HG03575 (cell line): ENCODE measurements at regions not wholly inside any gene's neighbourhood (a gene's known extent, or its start where the extent isn't known, plus 50 kb on each side); places are given as distances from the start of the nearest gene placed in this dataset.

Source experiments
- ATAC-seq: cut with Tn5 transposase; IDR thresholded peaks from one replicate; pipeline ENCODE4 v1.9.1; 2021; ENCODE audit not compliant: unreplicated experiment, insufficient number of reproducible peaks, low FRiP score; ENCODE audit errors: extremely low read depth

DNA sequence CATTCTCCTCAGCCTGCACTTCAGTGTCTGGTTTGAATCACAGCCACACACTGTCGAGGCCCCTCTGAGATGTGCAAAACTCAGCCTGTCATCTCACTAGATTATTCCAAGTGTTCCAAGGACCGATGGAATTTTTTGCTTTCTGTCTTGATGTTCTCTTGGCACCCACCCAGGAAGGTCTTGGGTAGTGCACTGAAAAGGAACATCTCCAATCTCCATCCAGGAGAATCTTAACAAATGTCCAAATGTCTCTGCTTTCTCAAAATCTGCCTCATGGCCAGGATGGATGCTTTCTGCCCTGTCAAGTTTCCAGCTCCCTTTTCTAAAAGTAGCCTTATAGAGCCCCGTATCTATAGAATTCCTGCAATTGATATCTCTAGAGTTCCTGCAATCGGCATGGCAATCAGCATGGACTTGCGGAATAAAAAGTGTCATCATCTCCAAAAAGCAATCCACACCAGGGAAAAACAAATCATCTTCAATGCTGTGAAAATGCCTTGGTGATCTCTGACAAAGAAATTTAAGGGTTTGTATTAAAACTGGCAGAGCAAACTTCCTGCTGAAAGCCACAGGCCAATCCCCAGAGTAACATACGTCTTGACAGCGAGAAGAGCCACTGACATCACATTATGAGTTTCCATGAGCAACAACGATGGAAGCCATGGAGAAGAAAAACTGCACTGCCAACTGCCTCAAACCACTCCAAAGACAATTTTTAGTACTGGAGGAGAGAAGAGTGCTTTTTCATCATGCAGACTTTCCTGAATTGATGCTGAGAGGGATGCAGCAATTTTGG is 215.3 kb upstream of the FAM9B start:
- ATAC-seq, result no peak

DNA sequence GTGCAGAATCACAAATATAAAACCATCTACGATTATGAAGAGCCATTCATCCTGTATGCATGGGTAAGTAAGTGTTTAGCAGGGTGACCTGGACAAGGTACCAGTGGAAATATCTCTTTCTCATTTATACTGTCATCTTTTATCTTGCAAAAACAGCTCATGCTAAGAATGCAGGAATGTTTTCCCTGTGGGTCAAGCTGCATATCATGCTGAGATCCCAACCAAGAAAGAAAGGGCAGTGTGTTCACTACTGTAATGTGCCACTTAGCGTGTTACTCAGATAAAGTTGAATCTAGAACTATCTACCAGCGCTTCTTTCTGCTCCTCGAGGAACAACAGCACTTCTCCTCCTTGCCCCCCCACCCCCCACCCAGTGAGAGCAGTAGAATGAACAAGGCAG is 212.7 kb upstream of the TBL1X start:
- no peak for ATAC-seq

DNA sequence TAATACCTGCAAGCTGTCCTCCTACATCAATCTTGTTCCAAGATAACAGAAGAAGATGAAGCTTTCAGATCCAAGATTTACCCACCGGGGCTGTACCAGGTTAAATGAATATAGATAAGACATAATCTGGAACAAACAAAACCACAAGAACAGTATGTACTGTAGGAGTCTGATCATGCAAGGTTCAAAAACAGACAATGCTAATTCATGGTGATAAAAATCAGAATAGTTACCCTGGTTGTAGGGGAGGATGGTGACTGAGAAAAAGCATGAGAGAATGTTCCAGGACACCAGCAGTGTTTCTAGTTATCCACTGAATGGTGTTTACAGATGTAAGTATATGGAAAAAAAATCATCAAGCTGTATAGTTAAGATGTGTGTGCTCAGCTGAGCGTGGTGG is 211.6 kb upstream of the TBL1X start:
- ATAC-seq, result no peak

DNA sequence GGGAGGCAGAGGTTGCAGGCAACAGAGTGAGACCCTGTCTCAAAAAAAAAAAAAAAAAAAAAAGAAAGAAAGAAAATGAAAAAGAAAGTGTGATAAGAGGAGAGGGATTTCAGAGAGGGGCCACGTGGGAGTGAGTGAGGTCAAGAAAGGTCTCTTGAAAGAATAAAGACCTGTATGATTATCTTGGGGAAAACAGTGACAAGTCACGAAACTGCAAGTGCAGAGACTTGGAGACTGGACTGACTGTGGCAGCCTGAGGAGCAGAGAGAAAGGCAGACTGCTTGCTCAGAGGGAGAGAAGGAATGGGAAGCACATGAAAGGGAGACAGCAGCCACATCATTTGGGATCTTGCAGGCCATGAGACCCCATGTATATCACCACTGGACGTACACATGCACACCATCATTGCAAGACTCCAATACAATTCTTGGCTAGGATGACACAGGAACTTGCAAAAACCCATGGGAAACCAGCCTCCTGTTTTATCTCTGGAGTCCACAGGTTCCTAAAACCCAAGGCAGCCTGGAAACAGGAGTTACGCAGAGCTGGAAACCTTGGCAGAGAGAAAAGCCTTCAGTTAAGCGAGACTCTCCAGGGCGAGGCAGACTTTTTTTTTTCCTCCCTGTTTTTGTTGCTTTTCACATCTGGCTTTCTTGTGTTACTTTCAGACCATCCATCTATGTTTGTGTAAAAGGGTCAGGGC is 207.0 kb upstream of the TBL1X start:
- ATAC-seq, result no peak

DNA sequence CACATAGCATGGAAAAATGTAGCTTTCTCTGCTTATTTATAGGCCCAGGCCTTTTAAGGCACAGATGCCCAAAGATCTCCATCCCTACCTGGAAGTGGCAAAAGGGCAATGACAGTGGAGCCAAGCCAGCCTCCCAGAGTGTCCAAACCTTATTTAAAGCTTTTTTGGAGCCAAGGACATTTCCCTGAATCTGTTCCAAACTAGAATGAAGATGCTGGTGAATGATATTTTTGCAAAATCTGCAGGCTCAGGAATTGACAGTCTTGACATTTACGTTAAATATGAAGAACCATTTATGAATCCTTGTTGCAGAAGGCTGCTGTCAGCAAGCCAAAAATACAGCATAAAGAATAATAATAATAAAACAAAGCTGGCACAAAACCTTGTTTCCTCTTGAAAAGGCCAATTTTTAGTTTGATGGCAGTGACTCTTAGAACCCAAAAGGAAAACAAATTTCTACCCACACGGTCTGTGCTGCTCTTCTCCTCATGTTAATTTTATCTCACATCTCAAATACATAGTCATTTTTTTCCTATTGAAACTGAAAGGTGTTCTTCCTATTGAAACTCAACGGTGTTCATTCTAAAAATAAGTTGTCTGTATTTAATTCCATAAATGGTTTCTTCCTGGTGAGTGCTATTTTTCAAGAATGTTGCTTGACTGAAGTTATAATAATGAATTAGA is 206.3 kb upstream of the TBL1X start:
- ATAC-seq, result no peak

DNA sequence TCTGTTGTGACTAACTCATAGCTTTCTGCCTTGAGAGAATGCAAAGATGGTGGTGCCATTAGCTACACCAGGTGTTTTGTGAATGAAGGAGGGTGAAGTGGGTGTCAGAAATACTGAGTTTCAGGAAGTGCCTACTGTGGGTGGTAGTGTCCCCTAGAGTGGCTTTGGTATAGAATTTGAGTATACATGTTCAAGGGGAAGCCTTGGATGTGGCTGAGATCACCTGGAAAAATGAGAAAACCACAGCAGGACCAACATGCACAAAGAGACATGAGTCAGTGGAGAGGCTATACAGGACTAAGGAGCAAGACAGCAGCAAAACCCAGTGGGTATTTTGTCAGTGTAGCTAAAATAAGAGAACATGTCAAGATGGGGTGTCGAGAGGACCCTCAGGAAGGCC is 204.3 kb upstream of the TBL1X start:
- ATAC-seq, result no peak

DNA sequence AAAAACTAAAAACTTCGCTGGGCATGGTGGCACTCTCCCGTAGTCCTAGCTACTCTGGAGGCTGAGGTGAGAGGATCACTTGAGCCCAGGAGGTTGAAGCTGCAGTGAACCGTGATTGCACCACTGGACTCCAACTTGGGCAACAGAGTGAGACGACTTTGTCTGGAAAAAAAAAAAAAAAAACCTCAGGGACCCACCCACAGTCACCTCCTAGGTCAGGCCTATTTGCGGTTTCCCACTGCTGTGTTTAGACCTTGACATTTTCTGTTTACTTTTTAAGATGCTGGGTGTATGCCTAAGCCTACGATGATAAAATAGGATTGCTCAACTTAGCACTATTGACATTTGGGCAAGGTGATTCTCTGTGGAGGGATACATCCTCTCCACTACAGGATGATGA is 197.4 kb upstream of the TBL1X start:
- no peak for ATAC-seq

DNA sequence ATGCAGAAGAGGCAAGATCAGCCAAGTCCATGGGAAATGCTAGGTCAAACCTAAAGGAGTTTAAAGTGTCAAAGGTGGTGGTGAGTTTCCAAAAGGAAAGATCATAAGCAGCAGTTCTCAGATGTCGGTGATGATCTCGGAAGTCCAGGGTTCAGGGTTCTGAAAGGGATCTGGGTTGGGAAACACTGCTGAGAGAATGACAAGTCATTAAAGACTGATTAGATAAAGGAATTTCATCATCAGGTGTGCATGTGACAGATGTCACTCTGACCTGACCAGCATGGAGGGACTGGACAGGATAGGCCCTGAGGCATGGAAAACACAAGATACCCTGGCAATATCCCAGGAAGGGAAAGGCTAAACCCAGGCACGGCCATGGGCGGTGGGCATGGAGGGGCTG is 195.7 kb upstream of the TBL1X start:
- no peak for ATAC-seq

DNA sequence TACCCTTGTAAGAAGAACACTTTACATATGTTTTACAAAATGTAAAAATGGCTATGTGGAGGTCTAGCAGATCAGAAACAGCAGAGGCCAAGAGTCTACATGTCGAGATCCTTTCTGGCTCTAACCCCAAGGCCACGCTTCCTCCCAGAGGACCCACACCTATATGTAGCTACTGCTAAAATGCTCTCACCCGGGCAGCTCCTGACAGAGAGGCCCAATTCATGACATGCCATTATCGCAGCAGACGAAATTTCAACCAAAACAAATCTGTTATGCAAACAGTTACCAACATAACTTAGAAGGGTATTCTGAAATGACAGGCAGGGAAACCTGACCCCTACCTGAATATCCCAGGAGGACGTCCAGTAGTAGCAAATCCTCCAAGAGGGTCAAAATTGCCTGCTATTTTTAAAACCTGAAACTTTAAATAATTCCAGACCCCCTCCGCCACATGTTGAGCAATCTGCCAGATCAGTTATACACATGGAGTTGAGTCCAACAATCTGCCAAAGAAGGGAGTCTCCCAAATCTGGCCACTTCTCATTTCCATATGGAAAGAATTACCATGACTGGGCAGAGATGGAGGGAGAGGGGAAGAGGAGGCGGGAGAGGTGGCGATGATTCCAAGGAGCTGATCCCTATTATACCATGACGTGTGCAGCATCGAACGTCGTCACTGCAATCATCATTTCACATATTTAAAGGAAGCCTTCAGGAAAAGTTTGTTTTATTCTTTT is 192.9 kb upstream of the TBL1X start:
- ATAC-seq, result no peak

DNA sequence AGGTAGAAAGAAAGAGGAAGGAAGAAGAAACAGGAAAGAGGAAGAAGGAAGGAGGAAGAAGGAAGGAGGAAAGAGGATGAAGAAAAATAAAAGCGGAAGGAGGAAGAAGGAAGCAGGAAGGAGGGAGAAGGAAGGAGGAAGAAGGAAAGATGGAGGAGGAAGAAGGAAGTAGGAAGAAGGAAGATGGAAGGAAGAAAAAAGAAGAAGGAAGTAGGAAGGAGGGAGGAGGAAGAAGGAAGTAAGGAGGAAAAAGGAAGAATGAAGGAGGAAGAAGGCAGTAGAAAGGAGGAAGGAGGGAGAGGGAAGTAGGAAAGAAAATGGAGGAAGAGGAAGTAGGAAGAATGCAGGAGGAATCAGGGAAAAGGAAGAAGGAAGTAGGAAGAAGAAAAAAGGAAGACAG is 191.1 kb upstream of the TBL1X start:
- ATAC-seq, result no peak

DNA sequence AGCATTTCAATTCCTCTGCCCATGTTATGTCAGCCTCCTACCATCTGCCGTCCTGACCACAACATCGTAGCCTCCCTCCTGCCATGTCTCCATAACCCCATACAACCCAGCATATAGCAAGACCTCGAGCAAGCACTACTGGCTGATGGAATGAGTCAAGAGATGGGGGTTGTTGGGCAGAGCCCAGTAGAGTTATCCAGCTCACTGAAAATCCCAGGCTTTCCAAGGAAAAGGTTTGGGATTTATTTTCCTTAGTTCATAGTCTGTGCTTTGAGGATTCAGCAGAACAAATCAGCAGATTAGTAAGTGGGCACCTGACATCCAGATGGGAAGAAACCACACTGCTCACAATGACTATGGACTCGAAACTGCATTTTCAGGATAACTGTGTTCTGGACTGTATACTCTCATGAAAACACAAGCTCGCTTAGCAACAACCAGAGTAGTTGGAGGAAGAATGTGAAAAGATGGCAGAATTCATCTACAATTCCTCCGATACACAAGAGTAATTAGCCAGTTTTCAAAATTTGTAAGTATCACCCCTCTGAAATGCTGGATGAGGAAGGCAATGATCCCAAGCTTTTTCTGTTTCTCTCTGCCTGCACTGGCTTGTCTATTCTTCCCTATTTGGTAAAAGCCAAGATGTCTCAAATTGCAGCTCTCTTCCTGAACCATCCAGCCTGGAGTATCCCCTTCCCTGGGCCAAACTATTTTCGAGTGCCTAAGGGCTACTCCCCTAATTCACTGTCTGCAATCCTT is 186.2 kb upstream of the TBL1X start:
- ATAC-seq, result no peak

DNA sequence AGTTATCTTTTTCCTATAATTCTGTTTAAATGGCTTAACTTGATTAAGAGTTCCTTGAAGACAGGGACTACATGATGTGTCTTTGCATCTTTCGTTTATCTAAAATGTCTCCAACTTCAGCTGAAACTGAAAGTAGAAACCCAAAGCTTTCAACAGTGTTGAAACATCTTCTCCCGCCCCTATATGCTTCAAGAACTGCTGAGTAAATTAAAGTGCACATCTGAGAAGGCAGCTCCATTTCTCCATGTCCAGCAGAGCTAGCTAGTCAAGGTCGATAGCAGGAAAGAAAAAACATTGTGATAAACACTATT is 185.7 kb upstream of the TBL1X start:
- no peak for ATAC-seq

DNA sequence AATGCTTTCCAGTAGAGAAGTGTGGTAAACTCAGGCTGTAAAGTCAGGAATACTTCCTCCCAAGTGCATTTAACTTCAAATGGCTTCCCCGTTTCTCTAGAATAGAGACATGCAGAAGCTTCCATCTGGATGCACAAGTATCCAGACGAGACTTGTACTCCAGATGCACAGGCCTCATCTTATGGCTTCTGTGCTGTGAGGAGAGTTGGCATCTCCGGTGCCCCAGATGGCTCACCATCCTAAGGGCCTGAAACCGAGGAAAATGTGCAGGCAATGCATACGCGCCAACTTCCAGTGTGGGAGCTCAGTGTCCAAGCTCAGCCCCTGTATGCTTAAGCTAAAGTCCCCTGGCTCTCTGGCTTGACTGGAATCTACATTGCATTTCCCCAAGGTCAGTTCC is 184.0 kb upstream of the TBL1X start:
- no peak for ATAC-seq

DNA sequence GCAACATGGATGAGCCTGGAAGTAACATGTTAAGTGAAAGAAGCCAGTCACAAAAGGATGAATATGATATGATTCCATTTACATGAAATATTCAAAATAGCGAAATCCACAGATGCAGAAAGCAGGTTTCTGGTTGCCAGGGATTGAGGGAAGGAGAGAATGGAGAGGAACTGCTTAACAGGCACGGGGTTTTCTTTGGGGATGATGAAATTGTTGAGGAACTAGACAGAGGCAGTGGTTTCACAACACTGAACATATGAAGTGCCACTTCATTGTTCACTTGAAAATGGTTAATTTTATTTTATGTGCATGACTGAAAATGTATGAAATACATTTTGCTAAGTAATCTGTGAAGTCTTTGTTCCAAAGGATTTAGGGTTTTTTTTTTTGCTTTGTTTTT is 182.5 kb upstream of the TBL1X start:
- ATAC-seq, result no peak

DNA sequence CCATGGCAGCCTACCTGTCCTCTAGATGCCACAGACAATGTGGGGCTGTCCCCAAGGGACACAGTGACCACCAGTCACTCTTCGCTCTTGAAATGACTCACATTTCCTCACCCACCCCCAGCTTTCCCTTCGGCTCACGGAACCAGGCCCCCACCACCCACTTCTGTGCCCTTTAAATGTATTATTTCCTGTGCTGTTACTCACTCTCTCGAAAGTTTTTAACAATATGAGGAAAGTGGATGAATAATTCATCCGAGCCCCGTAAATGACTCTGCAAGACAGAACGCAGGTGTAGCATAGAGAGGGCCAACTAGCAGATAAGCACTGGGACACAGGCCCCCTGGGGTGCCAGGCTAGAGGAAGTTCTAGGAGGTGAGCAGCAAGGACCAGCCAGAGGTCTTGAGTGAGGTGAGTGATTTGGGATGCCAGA is 179.5 kb upstream of the TBL1X start:
- no peak for ATAC-seq

DNA sequence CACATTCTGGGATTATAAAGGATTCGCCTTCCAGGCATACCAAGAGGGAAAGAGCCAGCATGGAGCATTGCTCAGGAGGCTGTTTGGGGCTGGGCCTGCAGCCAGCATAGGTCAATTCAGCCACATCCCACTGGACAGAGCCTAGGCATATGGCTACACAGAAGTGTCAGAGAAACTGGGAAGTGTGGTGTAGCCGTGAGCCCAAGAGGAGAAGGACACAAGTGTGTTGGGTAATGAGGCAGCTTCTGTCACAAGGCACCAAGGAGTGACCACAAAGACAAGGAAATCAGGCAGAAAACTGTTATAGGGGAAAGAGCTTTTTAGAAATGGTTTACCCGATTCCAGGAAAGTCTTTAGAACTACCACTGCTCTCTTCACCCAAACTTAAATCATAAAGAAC is 178.6 kb upstream of the TBL1X start:
- no peak for ATAC-seq

DNA sequence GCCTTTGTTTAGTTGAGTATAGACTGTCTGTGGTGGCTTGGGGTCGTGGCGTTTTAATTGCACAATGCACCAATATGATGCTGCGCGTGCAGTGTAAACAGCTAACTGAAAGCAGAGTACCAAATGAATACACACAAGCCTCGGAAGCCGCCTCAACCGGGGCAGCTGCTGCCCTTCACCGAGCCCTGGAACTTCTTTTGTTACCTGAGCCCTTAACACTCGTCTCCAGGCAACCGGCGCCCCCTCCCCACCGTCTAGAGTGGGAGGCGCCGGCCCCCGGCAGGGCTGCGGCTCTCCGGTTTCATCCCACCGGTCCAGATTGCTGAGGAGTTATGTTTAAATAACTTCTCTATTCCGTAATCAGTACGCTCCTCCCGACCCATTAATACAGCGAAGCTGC is 173.2 kb upstream of the TBL1X start:
- no peak for ATAC-seq

DNA sequence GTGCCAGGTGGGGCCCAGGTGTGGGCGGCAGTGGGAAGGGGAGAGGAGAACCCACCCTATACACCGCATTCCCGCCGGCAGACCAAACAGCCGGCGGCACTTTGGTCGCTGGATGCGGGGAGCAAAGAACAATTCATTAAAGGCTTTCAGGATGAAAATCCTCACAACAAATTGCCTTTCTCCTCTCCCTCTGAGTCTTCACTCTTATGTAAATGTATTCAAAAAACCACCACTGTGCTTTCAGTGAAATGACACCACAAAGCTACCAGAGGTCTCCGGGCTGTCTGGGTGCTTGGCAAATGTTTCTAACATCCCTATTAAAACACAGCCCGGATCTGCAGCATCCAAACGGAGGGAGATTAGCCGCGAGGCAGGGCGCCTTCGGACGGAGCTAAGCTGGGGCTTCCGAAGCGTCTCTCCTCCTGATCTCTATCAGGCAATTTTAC is 171.8 kb upstream of the TBL1X start:
- ATAC-seq, result no peak

DNA sequence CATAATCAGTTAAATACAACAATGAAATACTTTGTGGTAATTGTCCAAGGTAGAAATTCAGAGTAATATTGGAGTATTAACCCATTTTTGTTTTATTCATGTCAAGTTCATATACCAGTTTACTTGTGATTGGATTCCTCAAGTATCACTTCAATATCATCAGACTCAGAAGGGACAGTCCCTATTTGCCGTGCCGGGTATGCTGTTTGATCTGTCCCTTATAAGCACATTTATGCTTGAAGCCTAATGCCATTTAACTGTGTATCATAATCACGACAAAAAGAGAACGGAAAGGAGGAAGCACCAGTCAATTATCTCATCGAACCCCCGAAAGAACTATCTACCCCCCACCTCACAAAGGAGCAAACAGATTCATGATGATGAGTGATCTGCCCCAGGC is 171.0 kb upstream of the TBL1X start:
- ATAC-seq, result no peak
